ENCODE measurements at regions not wholly inside any gene's neighbourhood (a gene's known extent, or its start where the extent isn't known, plus 50 kb on each side); places are given as distances from the start of the nearest gene placed in this dataset.

GRCh38 chr20:23290761-23291574, 59.6 kb upstream of the NXT1 start:
- no peaks in the 10 kb centered on the region for H3K36me3 ChIP-seq (ENCODE audit: insufficient read depth)
- TF ChIP-seq CTCF (conservative IDR thresholded peaks at IDR 0.05; ENCODE audit: low read depth in 2 of 2), result no peak
- no peak for TF ChIP-seq REST (IDR thresholded peaks at IDR 0.05; ENCODE audit: unreplicated experiment)
- TF ChIP-seq EZH2phosphoT487 (IDR thresholded peaks at IDR 0.05; ENCODE audit: unreplicated experiment), result no peak
- no peak for TF ChIP-seq JUNB (IDR thresholded peaks at IDR 0.05; ENCODE audit: unreplicated experiment)
- no peak for TF ChIP-seq ZNF462 (CRISPR knock-in tag; IDR thresholded peaks at IDR 0.05)
- no peak for TF ChIP-seq NANOG (IDR thresholded peaks at IDR 0.05; ENCODE audit: borderline replicate concordance)
- no peak for TF ChIP-seq STAT1 (IDR thresholded peaks at IDR 0.05; ENCODE audit: unreplicated experiment)
- no peak for TF ChIP-seq POLR2AphosphoS5 (IDR thresholded peaks at IDR 0.05; ENCODE audit: low read depth)
- no peak for TF ChIP-seq ETS1 (IDR thresholded peaks at IDR 0.05)
- TF ChIP-seq ZNF114 (CRISPR knock-in tag; IDR thresholded peaks at IDR 0.05), result no peak
- no peak for TF ChIP-seq ZNF331 (CRISPR knock-in tag; IDR thresholded peaks at IDR 0.05; ENCODE audit: low read depth)
- H3K4me1 ChIP-seq (ENCODE audit: insufficient read depth), result no peaks in the 10 kb centered on the region
- DNase-seq (ENCODE audit: low spot score), result no peak
- no peak overlapping the region for H3K27ac ChIP-seq (ENCODE audit: low read depth)
- Mint-ChIP-seq H3K27me3 (ENCODE audit: insufficient read depth, low read depth, poor library complexity) (peaks cover 10% of the 10 kb centered on the region), H3K4me3 (no peak overlapping the region), H3K9me3 (no peaks in the 10 kb centered on the region; the same call in 2 of the 3 replicates), H3K4me1 (no peaks in the 10 kb centered on the region; the same call in 2 of the 3 replicates), H3K27ac (no peak overlapping the region), H3K36me3 (ENCODE audit: low read depth) (no peaks in the 10 kb centered on the region)
- no peaks in the 10 kb centered on the region for H4K20me1 ChIP-seq (replicated peaks; ENCODE audit: insufficient read depth)
- no peak for ATAC-seq
- H3K9me2 ChIP-seq (ENCODE audit: insufficient read depth), result no peaks in the 10 kb centered on the region
- H3K4me3 ChIP-seq, result no peak overlapping the region
- H3F3A ChIP-seq (replicated peaks; ENCODE audit: low read depth), result no peaks in the 10 kb centered on the region
- no peak overlapping the region for H3K4me2 ChIP-seq
- no peak overlapping the region for H2AFZ ChIP-seq
- no peaks in the 10 kb centered on the region for H3K27me3 ChIP-seq (ENCODE audit: insufficient read depth)
- H3K79me2 ChIP-seq (replicated peaks; ENCODE audit: insufficient read depth), result no peaks in the 10 kb centered on the region
